Nucleus accumbens (tissue), 56 donors: ENCODE measurements at regions not wholly inside any gene's neighbourhood (a gene's known extent, or its start where the extent isn't known, plus 50 kb on each side); places are given as distances from the start of the nearest gene placed in this dataset.

Experiments used
- DNase-seq, 56 donors: peaks; one replicate each; lab custom pipeline; 2025; lab: John Stamatoyannopoulos, UW

- no peak for DNase-seq
Measured at GRCh38 chr18:47603158-47603557, 327.3 kb downstream of the SMAD2 start.

- DNase-seq = no peak
Measured at GRCh38 chr18:47602273-47602897, 328.1 kb downstream of the SMAD2 start.

- no peak for DNase-seq
Measured at GRCh38 chr18:47601581-47602272, 328.7 kb downstream of the SMAD2 start.

GRCh38 chr18:47595831-47596501, 334.5 kb downstream of the SMAD2 start:
- no peak for DNase-seq

- DNase-seq = peak in 31 of 56 donors; percentile 4 to 55 (median 28)
Measured at GRCh38 chr18:47594621-47595086, 335.8 kb downstream of the SMAD2 start.

- DNase-seq = peak in 28 of 56 donors; percentile 1 to 62 (median 26)
Measured at GRCh38 chr18:47593744-47594472, 336.6 kb downstream of the SMAD2 start.

GRCh38 chr18:47591429-47591828, 339.0 kb downstream of the SMAD2 start:
- no peak for DNase-seq

- no peak for DNase-seq
Measured at GRCh38 chr18:47587587-47587986, 336.1 kb upstream of the SKOR2 start.

- DNase-seq = peak in 2 of 56 donors; percentile 11 to 19
Measured at GRCh38 chr18:47586418-47587070, 335.1 kb upstream of the SKOR2 start.

- no peak for DNase-seq
Measured at GRCh38 chr18:47585914-47586313, 334.5 kb upstream of the SKOR2 start.

- DNase-seq = no peak
Measured at GRCh38 chr18:47585136-47585535, 333.7 kb upstream of the SKOR2 start.

- DNase-seq = no peak
Measured at GRCh38 chr18:47582093-47582492, 330.6 kb upstream of the SKOR2 start.

- DNase-seq = no peak
Measured at GRCh38 chr18:47577520-47577919, 326.1 kb upstream of the SKOR2 start.

- DNase-seq = no peak
Measured at GRCh38 chr18:47574966-47575365, 323.5 kb upstream of the SKOR2 start.

- DNase-seq = no peak
Measured at GRCh38 chr18:47571957-47572356, 320.5 kb upstream of the SKOR2 start.

GRCh38 chr18:47566809-47567208, 315.3 kb upstream of the SKOR2 start:
- no peak for DNase-seq

- DNase-seq = peak in 7 of 56 donors; percentile 2 to 27 (median 8)
Measured at GRCh38 chr18:47560723-47561715, 309.6 kb upstream of the SKOR2 start.

- DNase-seq = no peak
Measured at GRCh38 chr18:47558110-47558750, 306.8 kb upstream of the SKOR2 start.

- no peak for DNase-seq
Measured at GRCh38 chr18:47557160-47557559, 305.7 kb upstream of the SKOR2 start.
